ENCODE measurements at regions not wholly inside any gene's neighbourhood (a gene's known extent, or its start where the extent isn't known, plus 50 kb on each side); places are given as distances from the start of the nearest gene placed in this dataset.
"Not testable (repeated sequence)": the region's sequence is repeated elsewhere in the genome, so short reads cannot be mapped to it uniquely, and the experiment has no call there.

GRCh38 chr17:45621087-45621486, 130.6 kb upstream of the PLEKHM1 start:
- intact Hi-C loops (cut with micrococcal nuclease); H3K27ac Mint-ChIP-seq (ENCODE audit: low read depth, unreplicated experiment); H3K27me3 Mint-ChIP-seq (ENCODE audit: insufficient read depth, unreplicated experiment); POLR2A ChIA-PET; CTCF ChIA-PET; H3K4me3 Mint-ChIP-seq (ENCODE audit: unreplicated experiment); BruUV-seq (replicated peaks); DNase-seq (ENCODE audit: unreplicated experiment); H3K9me3 Mint-ChIP-seq (ENCODE audit: unreplicated experiment); H3K4me1 Mint-ChIP-seq (ENCODE audit: insufficient read depth, unreplicated experiment); H3K36me3 Mint-ChIP-seq (ENCODE audit: insufficient read depth, unreplicated experiment): not testable (repeated sequence)

GRCh38 chr17:45622295-45622694, 131.8 kb upstream of the PLEKHM1 start:
- DNase-seq (ENCODE audit: unreplicated experiment); H3K4me3 Mint-ChIP-seq (ENCODE audit: unreplicated experiment); H3K4me1 Mint-ChIP-seq (ENCODE audit: insufficient read depth, unreplicated experiment); H3K9me3 Mint-ChIP-seq (ENCODE audit: unreplicated experiment); BruUV-seq (replicated peaks); H3K27me3 Mint-ChIP-seq (ENCODE audit: insufficient read depth, unreplicated experiment); POLR2A ChIA-PET; intact Hi-C loops (cut with micrococcal nuclease); CTCF ChIA-PET; H3K27ac Mint-ChIP-seq (ENCODE audit: low read depth, unreplicated experiment): not testable (repeated sequence)
- H3K36me3 Mint-ChIP-seq (ENCODE audit: insufficient read depth, unreplicated experiment): peaks cover 13% of the 10 kb centered on the region

- Mint-ChIP-seq H3K36me3 (ENCODE audit: insufficient read depth, unreplicated experiment) (peaks cover 62% of the 10 kb centered on the region), H3K4me3 (ENCODE audit: unreplicated experiment) (no peak overlapping the region), H3K4me1 (ENCODE audit: insufficient read depth, unreplicated experiment) (no peaks in the 10 kb centered on the region), H3K9me3 (ENCODE audit: unreplicated experiment) (no peaks in the 10 kb centered on the region), H3K27ac (ENCODE audit: low read depth, unreplicated experiment) (no peak overlapping the region), H3K27me3 (ENCODE audit: insufficient read depth, unreplicated experiment) (no peaks in the 10 kb centered on the region)
- no peak for DNase-seq (ENCODE audit: unreplicated experiment)
- BruUV-seq (replicated peaks): no TSS peak
- ChIA-PET POLR2A (no interaction called here), CTCF (interaction anchor here (0.6 kb wide), 1 partner anchor 202 kb away, joined by 3 read pairs; no protein-coding TSS in a partner anchor)
- no peak for TF ChIP-seq CTCF (IDR thresholded peaks at IDR 0.05; ENCODE audit: unreplicated experiment)
- intact Hi-C loops (cut with micrococcal nuclease): no loop called here
Observed at GRCh38 chr17:45628019-45628418, 137.5 kb upstream of the PLEKHM1 start.

GRCh38 chr17:45631941-45632340, 141.4 kb upstream of the PLEKHM1 start:
- Mint-ChIP-seq H3K4me3 (ENCODE audit: unreplicated experiment) (no peak overlapping the region), H3K36me3 (ENCODE audit: insufficient read depth, unreplicated experiment) (peaks cover 77% of the 10 kb centered on the region), H3K4me1 (ENCODE audit: insufficient read depth, unreplicated experiment) (no peaks in the 10 kb centered on the region), H3K27ac (ENCODE audit: low read depth, unreplicated experiment) (no peak overlapping the region), H3K27me3 (ENCODE audit: insufficient read depth, unreplicated experiment) (no peaks in the 10 kb centered on the region), H3K9me3 (ENCODE audit: unreplicated experiment) (no peaks in the 10 kb centered on the region)
- TF ChIP-seq CTCF (IDR thresholded peaks at IDR 0.05; ENCODE audit: unreplicated experiment): no peak
- CTCF ChIA-PET: interaction anchor here (0.9 kb wide), 1 partner anchor 8 kb away, joined by 4 read pairs; no protein-coding TSS in a partner anchor
- DNase-seq (ENCODE audit: unreplicated experiment): no peak
- intact Hi-C loops (cut with micrococcal nuclease): no loop called here
- no TSS peak for BruUV-seq (replicated peaks)
- POLR2A ChIA-PET: no interaction called here

- TF ChIP-seq CTCF (IDR thresholded peaks at IDR 0.05; ENCODE audit: unreplicated experiment): no peak
- no peaks in the 10 kb centered on the region for H3K27me3 Mint-ChIP-seq (ENCODE audit: insufficient read depth, unreplicated experiment)
- CTCF ChIA-PET: interaction anchor here (0.6 to 7.6 kb wide), 16 partner anchors 8 to 309 kb away, joined by 3 to 76 read pairs (median 4); no protein-coding TSS in a partner anchor
- no TSS peak for BruUV-seq (replicated peaks)
- intact Hi-C loops (cut with micrococcal nuclease): no loop called here
- DNase-seq (ENCODE audit: unreplicated experiment): no peak
- POLR2A ChIA-PET: interaction anchor here (1.0 to 2.0 kb wide), 3 partner anchors 192 to 212 kb away, joined by 3 to 7 read pairs (median 3); no protein-coding TSS in a partner anchor
- H3K27ac Mint-ChIP-seq (ENCODE audit: low read depth, unreplicated experiment): no peak overlapping the region
- no peaks in the 10 kb centered on the region for H3K9me3 Mint-ChIP-seq (ENCODE audit: unreplicated experiment)
- H3K4me1 Mint-ChIP-seq (ENCODE audit: insufficient read depth, unreplicated experiment): no peaks in the 10 kb centered on the region
- peaks cover 35% of the 10 kb centered on the region for H3K36me3 Mint-ChIP-seq (ENCODE audit: insufficient read depth, unreplicated experiment)
- no peak overlapping the region for H3K4me3 Mint-ChIP-seq (ENCODE audit: unreplicated experiment)
Observed at GRCh38 chr17:45639297-45639849, 144.7 kb upstream of the CRHR1 start.

Data from MCF 10A (cell line).